ENCODE measurements at regions not wholly inside any gene's neighbourhood (a gene's known extent, or its start where the extent isn't known, plus 50 kb on each side); places are given as distances from the start of the nearest gene placed in this dataset.
A peak's percentile ranks its signal among the peaks of the same experiment; 100 is the strongest.

DNA sequence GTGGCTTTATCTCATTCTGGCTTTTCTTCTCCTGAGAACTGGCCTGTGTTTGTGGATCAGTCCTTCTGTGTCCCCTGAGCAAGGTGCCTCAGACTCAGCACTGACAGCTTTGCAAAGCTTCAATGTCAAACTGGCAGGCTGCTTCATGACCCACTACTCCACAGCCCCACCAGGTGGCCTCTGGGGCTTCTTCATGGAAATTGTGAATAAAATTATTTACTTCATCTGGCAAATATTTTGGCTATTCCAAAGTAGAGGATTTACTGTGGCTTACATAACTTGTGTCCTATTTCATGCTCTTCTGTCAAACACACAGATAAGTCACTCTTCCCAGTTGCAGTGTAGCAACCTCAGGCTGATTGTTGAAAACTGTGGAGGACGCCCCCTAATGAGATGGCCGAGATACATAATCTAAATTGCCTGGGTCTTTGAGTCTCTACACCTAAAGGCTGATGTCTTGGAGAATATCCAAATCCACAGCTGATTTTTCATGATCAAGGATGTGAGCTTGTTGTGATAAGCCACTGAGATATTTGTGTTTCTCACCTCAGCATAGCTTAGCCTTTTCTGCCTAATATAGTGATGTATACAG is 721.9 kb upstream of the SLC10A2 start:
- Histone ChIP-seq H3K27me3 (ENCODE audit: control insufficient read depth, insufficient read depth, low read length) (no peaks in the 10 kb centered on the region), H3K4me3 (ENCODE audit: low read length) (no peak overlapping the region), H3K9me3 (ENCODE audit: control insufficient read depth, insufficient read depth, low read length) (no peaks in the 10 kb centered on the region), H3K4me1 (ENCODE audit: control insufficient read depth, insufficient read depth, low read length) (no peaks in the 10 kb centered on the region), H3K27ac (ENCODE audit: low read length) (no peak overlapping the region), H3K36me3 (ENCODE audit: control insufficient read depth, insufficient read depth, low read length) (no peaks in the 10 kb centered on the region)
- DNase-seq (ENCODE audit: low read depth, low spot score) = no peak
- WGBS (ENCODE audit: insufficient coverage, insufficient read length) = no CpG with 5 or more reads among the region's 2 CpGs

DNA sequence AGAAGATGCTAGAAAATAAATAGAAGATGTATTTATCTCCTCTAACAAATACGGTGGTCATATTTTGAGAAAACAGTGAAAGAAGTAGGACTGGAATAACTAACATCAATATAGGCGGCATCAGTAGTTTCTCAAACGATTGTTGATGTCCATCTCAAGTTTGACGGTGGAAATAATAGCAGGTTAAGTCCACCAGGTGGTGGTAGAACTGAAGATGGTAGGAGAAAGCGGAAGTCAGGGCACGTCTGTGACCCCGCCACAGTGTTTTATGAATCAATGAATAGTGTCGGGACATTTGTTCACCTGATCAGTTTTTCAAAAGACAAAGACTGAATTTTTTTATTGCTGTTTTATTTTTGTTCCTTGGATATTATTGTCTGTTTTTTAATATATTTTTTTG is 706.4 kb upstream of the SLC10A2 start:
- peak; percentile 7 for DNase-seq (ENCODE audit: low read depth, low spot score)
- no peaks in the 10 kb centered on the region for H3K9me3 ChIP-seq (ENCODE audit: control insufficient read depth, insufficient read depth, low read length)
- no CpG with 5 or more reads among the region's 8 CpGs for WGBS (ENCODE audit: insufficient coverage, insufficient read length)
- no peaks in the 10 kb centered on the region for H3K4me1 ChIP-seq (ENCODE audit: control insufficient read depth, insufficient read depth, low read length)
- no peaks in the 10 kb centered on the region for H3K36me3 ChIP-seq (ENCODE audit: control insufficient read depth, insufficient read depth, low read length)
- no peak overlapping the region for H3K4me3 ChIP-seq (ENCODE audit: low read length)
- H3K27ac ChIP-seq (ENCODE audit: low read length) = no peak overlapping the region
- no peaks in the 10 kb centered on the region for H3K27me3 ChIP-seq (ENCODE audit: control insufficient read depth, insufficient read depth, low read length)

DNA sequence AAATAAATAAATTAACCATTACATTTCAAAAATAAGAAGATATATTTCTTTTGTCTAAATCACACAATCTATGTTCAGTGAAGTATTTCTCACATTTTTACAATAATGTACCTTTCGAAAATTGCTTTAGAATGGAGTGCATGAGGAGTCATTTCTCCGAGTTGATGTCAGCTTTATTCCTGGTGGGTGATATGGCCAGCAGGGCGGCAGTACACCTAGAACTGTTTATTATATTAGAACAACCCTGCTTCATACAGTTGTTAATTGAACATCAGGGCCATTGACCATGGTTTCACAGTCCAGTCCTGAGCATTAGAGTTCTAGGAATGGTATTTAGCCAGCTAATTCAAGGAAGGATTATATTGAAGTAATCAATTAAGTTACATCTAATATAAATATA is 696.3 kb upstream of the SLC10A2 start:
- no peaks in the 10 kb centered on the region for H3K9me3 ChIP-seq (ENCODE audit: control insufficient read depth, insufficient read depth, low read length)
- no peak overlapping the region for H3K4me3 ChIP-seq (ENCODE audit: low read length)
- no peaks in the 10 kb centered on the region for H3K36me3 ChIP-seq (ENCODE audit: control insufficient read depth, insufficient read depth, low read length)
- H3K27ac ChIP-seq (ENCODE audit: low read length) = no peak overlapping the region
- no peak for DNase-seq (ENCODE audit: low read depth, low spot score)
- no peaks in the 10 kb centered on the region for H3K27me3 ChIP-seq (ENCODE audit: control insufficient read depth, insufficient read depth, low read length)
- WGBS (ENCODE audit: insufficient coverage, insufficient read length) = no CpG with 5 or more reads among the region's 3 CpGs
- no peaks in the 10 kb centered on the region for H3K4me1 ChIP-seq (ENCODE audit: control insufficient read depth, insufficient read depth, low read length)

DNA sequence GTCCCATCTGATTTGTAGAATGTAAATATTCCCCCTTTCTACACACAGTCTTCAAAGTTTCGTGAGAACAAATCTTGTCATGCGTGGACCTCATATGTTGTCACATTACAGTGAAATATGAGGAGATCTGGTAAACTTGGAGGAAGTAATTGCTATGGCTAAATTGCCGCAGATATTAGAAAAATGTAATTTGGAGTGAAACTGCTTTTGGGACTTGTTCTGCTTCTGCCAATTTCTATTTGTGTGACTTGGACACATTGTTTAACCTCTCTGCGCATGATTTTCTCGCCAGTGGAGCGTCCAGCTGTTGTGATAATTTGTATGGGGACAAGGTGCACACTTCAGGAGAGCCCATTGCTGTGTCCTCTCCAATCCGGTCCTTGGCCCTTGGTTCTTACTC is 693.1 kb upstream of the SLC10A2 start:
- Histone ChIP-seq H3K4me1 (ENCODE audit: control insufficient read depth, insufficient read depth, low read length) (no peaks in the 10 kb centered on the region), H3K36me3 (ENCODE audit: control insufficient read depth, insufficient read depth, low read length) (no peaks in the 10 kb centered on the region), H3K9me3 (ENCODE audit: control insufficient read depth, insufficient read depth, low read length) (no peaks in the 10 kb centered on the region), H3K27me3 (ENCODE audit: control insufficient read depth, insufficient read depth, low read length) (no peaks in the 10 kb centered on the region), H3K27ac (ENCODE audit: low read length) (no peak overlapping the region), H3K4me3 (ENCODE audit: low read length) (no peak overlapping the region)
- no CpG with 5 or more reads among the region's 7 CpGs for WGBS (ENCODE audit: insufficient coverage, insufficient read length)
- DNase-seq (ENCODE audit: low read depth, low spot score) = no peak

DNA sequence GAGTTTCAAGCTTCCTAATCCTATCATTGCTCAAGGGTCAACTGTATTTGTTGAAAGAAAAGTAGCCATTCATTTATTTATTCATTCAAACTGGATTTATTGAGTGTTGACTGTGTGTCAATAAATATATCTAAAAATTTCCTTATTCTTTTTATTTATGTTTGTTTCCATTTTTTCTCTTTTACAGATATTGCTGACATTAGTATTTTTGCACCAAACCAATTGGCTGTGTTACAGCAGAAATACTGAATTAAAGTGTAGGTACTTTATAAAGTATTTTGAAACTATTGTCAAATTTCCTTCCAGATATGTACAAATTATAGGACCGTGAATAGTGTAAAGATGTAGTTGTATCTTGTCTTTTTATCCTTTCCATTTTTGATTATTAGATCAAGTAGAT is 692.0 kb upstream of the SLC10A2 start:
- Histone ChIP-seq H3K9me3 (ENCODE audit: control insufficient read depth, insufficient read depth, low read length) (no peaks in the 10 kb centered on the region), H3K36me3 (ENCODE audit: control insufficient read depth, insufficient read depth, low read length) (no peaks in the 10 kb centered on the region), H3K27me3 (ENCODE audit: control insufficient read depth, insufficient read depth, low read length) (no peaks in the 10 kb centered on the region), H3K4me3 (ENCODE audit: low read length) (no peak overlapping the region), H3K4me1 (ENCODE audit: control insufficient read depth, insufficient read depth, low read length) (no peaks in the 10 kb centered on the region), H3K27ac (ENCODE audit: low read length) (no peak overlapping the region)
- DNase-seq (ENCODE audit: low read depth, low spot score) = no peak
- no CpG with 5 or more reads among the region's 1 CpG for WGBS (ENCODE audit: insufficient coverage, insufficient read length)

DNA sequence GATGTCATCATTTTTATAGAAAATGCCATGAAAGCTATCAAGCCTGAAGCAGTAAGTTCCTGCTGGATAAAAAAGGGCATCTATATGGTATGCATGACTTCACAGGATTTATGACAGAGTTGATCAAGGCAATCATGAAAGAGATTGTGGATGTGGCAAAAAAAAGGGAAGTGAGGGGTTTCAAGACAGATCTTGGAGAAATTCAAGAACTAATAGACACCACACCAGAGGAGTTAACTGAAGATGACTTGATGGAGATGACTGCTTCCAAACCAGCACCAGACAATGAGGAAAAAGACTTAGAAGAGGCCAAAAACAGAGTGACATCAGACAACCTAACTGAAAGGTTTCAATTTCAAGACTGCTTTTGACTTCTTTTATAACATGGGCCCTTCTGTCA is 691.1 kb upstream of the SLC10A2 start:
- H3K4me1 ChIP-seq (ENCODE audit: control insufficient read depth, insufficient read depth, low read length) = no peaks in the 10 kb centered on the region

DNA sequence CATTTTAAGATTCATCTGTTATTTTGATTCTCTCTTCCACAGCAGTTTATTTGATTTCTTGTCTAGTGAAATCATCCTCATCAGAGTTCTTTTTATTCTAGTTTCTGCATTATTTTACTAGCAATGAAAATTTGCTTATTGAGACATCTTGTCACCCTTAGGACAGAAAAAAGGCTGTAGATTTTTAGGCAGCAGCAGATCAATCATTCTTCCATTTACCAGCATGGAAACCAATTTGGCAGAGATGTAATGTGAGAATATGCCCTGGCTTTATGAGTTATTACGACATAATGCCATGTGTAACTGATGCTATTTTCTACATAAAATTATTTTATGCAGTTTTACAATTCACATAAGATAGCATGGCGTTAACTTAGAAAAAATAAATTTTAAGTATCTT is 688.6 kb upstream of the SLC10A2 start:
- DNase-seq (ENCODE audit: low read depth, low spot score) = no peak
- H3K36me3 ChIP-seq (ENCODE audit: control insufficient read depth, insufficient read depth, low read length) = no peaks in the 10 kb centered on the region
- H3K4me3 ChIP-seq (ENCODE audit: low read length) = no peak overlapping the region
- WGBS (ENCODE audit: insufficient coverage, insufficient read length) = no CpG with 5 or more reads among the region's 2 CpGs
- no peaks in the 10 kb centered on the region for H3K9me3 ChIP-seq (ENCODE audit: control insufficient read depth, insufficient read depth, low read length)
- no peaks in the 10 kb centered on the region for H3K4me1 ChIP-seq (ENCODE audit: control insufficient read depth, insufficient read depth, low read length)
- no peaks in the 10 kb centered on the region for H3K27me3 ChIP-seq (ENCODE audit: control insufficient read depth, insufficient read depth, low read length)
- H3K27ac ChIP-seq (ENCODE audit: low read length) = no peak overlapping the region

More for the DNA sequence above, 691.1 kb upstream of the SLC10A2 start:
- Histone ChIP-seq H3K9me3 (ENCODE audit: control insufficient read depth, insufficient read depth, low read length) (no peaks in the 10 kb centered on the region), H3K36me3 (ENCODE audit: control insufficient read depth, insufficient read depth, low read length) (no peaks in the 10 kb centered on the region), H3K27ac (ENCODE audit: low read length) (no peak overlapping the region), H3K4me3 (ENCODE audit: low read length) (no peak overlapping the region), H3K27me3 (ENCODE audit: control insufficient read depth, insufficient read depth, low read length) (no peaks in the 10 kb centered on the region)
- DNase-seq (ENCODE audit: low read depth, low spot score) = no peak

DNA sequence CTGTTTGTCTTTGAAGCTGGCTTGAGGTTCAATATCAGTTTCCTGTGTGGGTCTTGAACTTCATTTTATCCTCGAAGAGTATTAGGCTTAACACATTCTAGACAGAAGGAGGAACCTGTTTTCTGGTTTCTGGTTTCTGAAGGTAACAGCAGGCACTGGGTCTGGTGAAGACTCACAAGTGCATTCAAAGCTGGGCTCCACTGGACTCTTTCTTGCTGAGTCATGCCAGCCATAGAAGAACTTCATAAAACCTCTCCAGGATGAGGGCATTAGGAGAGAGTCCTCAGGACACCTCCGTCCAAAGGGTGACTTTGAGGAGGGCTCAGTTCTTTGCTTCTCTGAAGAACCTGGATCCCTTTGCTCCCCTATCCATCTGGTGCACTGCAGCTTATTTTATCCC is 668.6 kb upstream of the SLC10A2 start:
- H3K4me1 ChIP-seq (ENCODE audit: control insufficient read depth, insufficient read depth, low read length) = no peaks in the 10 kb centered on the region
- no CpG with 5 or more reads among the region's 2 CpGs for WGBS (ENCODE audit: insufficient coverage, insufficient read length)
- no peak overlapping the region for H3K4me3 ChIP-seq (ENCODE audit: low read length)
- H3K27me3 ChIP-seq (ENCODE audit: control insufficient read depth, insufficient read depth, low read length) = no peaks in the 10 kb centered on the region
- no peak overlapping the region for H3K27ac ChIP-seq (ENCODE audit: low read length)
- no peaks in the 10 kb centered on the region for H3K36me3 ChIP-seq (ENCODE audit: control insufficient read depth, insufficient read depth, low read length)
- no peaks in the 10 kb centered on the region for H3K9me3 ChIP-seq (ENCODE audit: control insufficient read depth, insufficient read depth, low read length)
- DNase-seq (ENCODE audit: low read depth, low spot score) = no peak

DNA sequence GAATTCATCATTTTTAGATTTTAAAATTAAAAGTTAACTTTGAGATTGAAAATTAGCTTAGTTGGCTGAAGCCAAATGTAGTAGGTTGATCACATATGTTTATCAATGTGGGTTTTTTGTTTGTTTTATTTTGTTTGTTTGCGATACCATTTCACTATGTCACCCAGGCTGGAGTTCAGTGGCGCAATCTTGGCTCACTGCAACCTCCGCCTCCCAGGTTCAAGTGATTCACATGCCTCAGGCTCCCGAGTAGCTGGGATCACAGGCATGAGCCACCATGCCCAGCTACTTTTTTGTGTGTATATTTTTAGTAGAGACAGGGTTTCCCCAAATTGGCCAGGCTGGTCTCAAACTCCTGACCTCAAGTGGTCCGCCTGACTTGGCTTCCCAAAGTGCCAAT is 665.7 kb upstream of the SLC10A2 start:
- Histone ChIP-seq H3K4me1 (ENCODE audit: control insufficient read depth, insufficient read depth, low read length) (no peaks in the 10 kb centered on the region), H3K36me3 (ENCODE audit: control insufficient read depth, insufficient read depth, low read length) (no peaks in the 10 kb centered on the region), H3K27ac (ENCODE audit: low read length) (no peak overlapping the region), H3K27me3 (ENCODE audit: control insufficient read depth, insufficient read depth, low read length) (no peaks in the 10 kb centered on the region), H3K9me3 (ENCODE audit: control insufficient read depth, insufficient read depth, low read length) (no peaks in the 10 kb centered on the region), H3K4me3 (ENCODE audit: low read length) (no peak overlapping the region)
- WGBS (ENCODE audit: insufficient coverage, insufficient read length) = no CpG with 5 or more reads among the region's 5 CpGs
- DNase-seq (ENCODE audit: low read depth, low spot score) = no peak

DNA sequence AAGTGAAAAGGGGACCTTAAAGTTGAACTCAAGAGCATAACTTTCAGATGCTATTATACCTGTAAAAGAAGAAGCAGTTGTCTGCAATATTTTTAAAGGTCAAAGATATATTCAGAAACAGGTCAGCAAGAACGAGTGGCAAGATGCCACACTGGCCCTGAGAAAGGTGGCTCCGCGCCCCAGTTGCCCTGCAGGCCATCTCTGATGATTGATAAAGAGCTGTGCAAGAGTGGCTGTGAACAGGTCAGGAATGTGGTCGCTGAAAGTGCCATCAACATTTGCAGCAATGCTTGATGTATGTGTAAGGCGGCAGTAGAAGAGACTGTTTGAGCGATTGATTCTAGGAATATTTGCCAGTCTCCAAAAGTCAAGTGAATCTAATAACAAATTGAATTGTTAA is 664.2 kb upstream of the SLC10A2 start:
- no peak overlapping the region for H3K27ac ChIP-seq (ENCODE audit: low read length)
- no peaks in the 10 kb centered on the region for H3K4me1 ChIP-seq (ENCODE audit: control insufficient read depth, insufficient read depth, low read length)
- DNase-seq (ENCODE audit: low read depth, low spot score) = no peak
- H3K9me3 ChIP-seq (ENCODE audit: control insufficient read depth, insufficient read depth, low read length) = no peaks in the 10 kb centered on the region
- no peaks in the 10 kb centered on the region for H3K27me3 ChIP-seq (ENCODE audit: control insufficient read depth, insufficient read depth, low read length)
- H3K36me3 ChIP-seq (ENCODE audit: control insufficient read depth, insufficient read depth, low read length) = no peaks in the 10 kb centered on the region
- no CpG with 5 or more reads among the region's 6 CpGs for WGBS (ENCODE audit: insufficient coverage, insufficient read length)
- no peak overlapping the region for H3K4me3 ChIP-seq (ENCODE audit: low read length)

DNA sequence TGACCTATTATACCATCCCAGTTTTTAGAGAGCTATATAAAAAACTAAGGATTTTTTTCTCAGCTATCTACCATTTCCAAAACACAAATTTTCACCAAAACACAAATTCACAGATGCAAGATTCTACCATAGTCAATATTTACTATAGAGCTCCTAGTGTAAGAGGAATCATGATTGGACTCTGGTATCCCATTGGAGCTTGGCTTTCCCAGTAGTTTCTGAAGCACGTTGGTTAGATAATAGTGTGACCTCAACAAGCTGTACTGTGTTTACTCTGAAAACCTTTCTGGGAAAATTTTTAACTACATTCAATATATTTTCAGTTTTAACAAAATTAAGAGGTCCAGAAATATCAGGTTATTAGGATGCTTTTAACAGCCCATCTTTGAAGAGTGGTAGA is 660.6 kb upstream of the SLC10A2 start:
- H3K27me3 ChIP-seq (ENCODE audit: control insufficient read depth, insufficient read depth, low read length) = no peaks in the 10 kb centered on the region
- H3K4me3 ChIP-seq (ENCODE audit: low read length) = no peak overlapping the region
- WGBS (ENCODE audit: insufficient coverage, insufficient read length) = no CpG with 5 or more reads among the region's 1 CpG
- no peaks in the 10 kb centered on the region for H3K9me3 ChIP-seq (ENCODE audit: control insufficient read depth, insufficient read depth, low read length)
- H3K27ac ChIP-seq (ENCODE audit: low read length) = no peak overlapping the region
- no peaks in the 10 kb centered on the region for H3K4me1 ChIP-seq (ENCODE audit: control insufficient read depth, insufficient read depth, low read length)
- no peaks in the 10 kb centered on the region for H3K36me3 ChIP-seq (ENCODE audit: control insufficient read depth, insufficient read depth, low read length)
- DNase-seq (ENCODE audit: low read depth, low spot score) = no peak

All from iPS DF 6.9 (cell line).